NCI-H1436 treated with DMSO at 0.1 percent for 48 hours (cell line): ENCODE measurements at regions not wholly inside any gene's neighbourhood (a gene's known extent, or its start where the extent isn't known, plus 50 kb on each side); places are given as distances from the start of the nearest gene placed in this dataset.
A peak's percentile ranks its signal among the peaks of the same experiment; 100 is the strongest.

Source experiments
- DNase-seq: peaks from one replicate; lab custom pipeline; 2025; lab: John Stamatoyannopoulos, UW

- DNase-seq, result peak; percentile 69
Measured at GRCh38 chr16:79658301-79659033, 57.9 kb upstream of the MAF start.

- peak; percentile 29 for DNase-seq
Measured at GRCh38 chr16:79656553-79657115, 56.1 kb upstream of the MAF start.

GRCh38 chr16:79653373-79653891 lies 52.9 kb upstream of the MAF start:
- no peak for DNase-seq

GRCh38 chr16:79651363-79651762 lies 50.8 kb upstream of the MAF start:
- no peak for DNase-seq
